ENCODE measurements at regions not wholly inside any gene's neighbourhood (a gene's known extent, or its start where the extent isn't known, plus 50 kb on each side); places are given as distances from the start of the nearest gene placed in this dataset.

GRCh38 chr10:76631036-76631670 is 1006.5 kb downstream of the KCNMA1 start:
- Mint-ChIP-seq H3K4me1 (no peaks in the 10 kb centered on the region), H3K27ac (no peak overlapping the region), H3K4me3 (no peak overlapping the region), H3K36me3 (no peaks in the 10 kb centered on the region), H3K9me3 (peaks cover 0 to 7% (median 0%) of the 10 kb centered on the region in 8 donors), H3K27me3 (no peaks in the 10 kb centered on the region)
- H3K27me3 ChIP-seq (ENCODE audit: insufficient read depth, low read length) = no peaks in the 10 kb centered on the region
- no peak for DNase-seq
- ChIA-PET POLR2A (ENCODE audit: partially characterized antibody) (no interaction called here), CTCF (ENCODE audit: partially characterized antibody) (interaction anchor here (1.1 to 1.4 kb wide), 2 partner anchors 12 to 14 kb away, joined by 3 read pairs; no protein-coding TSS in a partner anchor)
- H3K4me1 ChIP-seq (ENCODE audit: insufficient read depth, low read length) = no peaks in the 10 kb centered on the region
- H3K36me3 ChIP-seq (ENCODE audit: insufficient read depth, low read length) = no peaks in the 10 kb centered on the region
- H3K4me3 ChIP-seq (ENCODE audit: low read length in 2 of 2) = no peak overlapping the region
- intact Hi-C loops (cut with micrococcal nuclease) = no loop called here
- no peaks in the 10 kb centered on the region for H3K9me3 ChIP-seq (ENCODE audit: control insufficient read depth in 1 of 2, low read length in 2 of 2)
- no peak overlapping the region for H3K27ac ChIP-seq (ENCODE audit: low read depth, low read length)

- H3K27me3 Mint-ChIP-seq = no peaks in the 10 kb centered on the region
- ChIA-PET CTCF (ENCODE audit: partially characterized antibody) (no interaction called here), POLR2A (ENCODE audit: partially characterized antibody) (no interaction called here)
- no peak overlapping the region for H3K27ac ChIP-seq (ENCODE audit: low read depth, low read length)
- no peaks in the 10 kb centered on the region for H3K4me1 Mint-ChIP-seq
- no peak overlapping the region for H3K27ac Mint-ChIP-seq
- no peaks in the 10 kb centered on the region for H3K36me3 ChIP-seq (ENCODE audit: insufficient read depth, low read length)
- no peak overlapping the region for H3K4me3 ChIP-seq (ENCODE audit: low read length in 2 of 2)
- intact Hi-C loops (cut with micrococcal nuclease) = no loop called here
- H3K27me3 ChIP-seq (ENCODE audit: insufficient read depth, low read length) = no peaks in the 10 kb centered on the region
- peaks cover 0 to 9% (median 1%) of the 10 kb centered on the region in 8 donors for H3K9me3 Mint-ChIP-seq
- H3K4me3 Mint-ChIP-seq = no peak overlapping the region
- no peak for DNase-seq
- no peaks in the 10 kb centered on the region for H3K4me1 ChIP-seq (ENCODE audit: insufficient read depth, low read length)
- no peaks in the 10 kb centered on the region for H3K9me3 ChIP-seq (ENCODE audit: control insufficient read depth in 1 of 2, low read length in 2 of 2)
- no peaks in the 10 kb centered on the region for H3K36me3 Mint-ChIP-seq
Observed at GRCh38 chr10:76628801-76629200, 1008.8 kb downstream of the KCNMA1 start.

- Mint-ChIP-seq H3K9me3 (peaks cover 0 to 10% (median 1%) of the 10 kb centered on the region in 8 donors), H3K27me3 (no peaks in the 10 kb centered on the region), H3K4me1 (no peaks in the 10 kb centered on the region), H3K4me3 (no peak overlapping the region), H3K36me3 (no peaks in the 10 kb centered on the region), H3K27ac (no peak overlapping the region)
- H3K27me3 ChIP-seq (ENCODE audit: insufficient read depth, low read length) = no peaks in the 10 kb centered on the region
- intact Hi-C loops (cut with micrococcal nuclease) = no loop called here
- no peak for DNase-seq
- H3K9me3 ChIP-seq (ENCODE audit: control insufficient read depth in 1 of 2, low read length in 2 of 2) = no peaks in the 10 kb centered on the region
- H3K4me3 ChIP-seq (ENCODE audit: low read length in 2 of 2) = no peak overlapping the region
- H3K27ac ChIP-seq (ENCODE audit: low read depth, low read length) = no peak overlapping the region
- no peaks in the 10 kb centered on the region for H3K36me3 ChIP-seq (ENCODE audit: insufficient read depth, low read length)
- CTCF ChIA-PET (ENCODE audit: partially characterized antibody) = no interaction called here
- H3K4me1 ChIP-seq (ENCODE audit: insufficient read depth, low read length) = no peaks in the 10 kb centered on the region
- POLR2A ChIA-PET (ENCODE audit: partially characterized antibody) = no interaction called here
Observed at GRCh38 chr10:76626386-76626785, 1011.2 kb downstream of the KCNMA1 start.

- Histone ChIP-seq H3K27me3 (ENCODE audit: insufficient read depth, low read length) (no peaks in the 10 kb centered on the region), H3K9me3 (ENCODE audit: control insufficient read depth in 1 of 2, low read length in 2 of 2) (no peaks in the 10 kb centered on the region), H3K36me3 (ENCODE audit: insufficient read depth, low read length) (no peaks in the 10 kb centered on the region), H3K4me3 (ENCODE audit: low read length in 2 of 2) (no peak overlapping the region), H3K27ac (ENCODE audit: low read depth, low read length) (no peak overlapping the region), H3K4me1 (ENCODE audit: insufficient read depth, low read length) (no peaks in the 10 kb centered on the region)
- Mint-ChIP-seq H3K4me1 (no peaks in the 10 kb centered on the region), H3K27me3 (no peaks in the 10 kb centered on the region), H3K36me3 (no peaks in the 10 kb centered on the region), H3K9me3 (peaks cover 3 to 15% (median 6%) of the 10 kb centered on the region in 8 donors), H3K4me3 (no peak overlapping the region), H3K27ac (no peak overlapping the region)
- intact Hi-C loops (cut with micrococcal nuclease) = no loop called here
- ChIA-PET CTCF (ENCODE audit: partially characterized antibody) (no interaction called here), POLR2A (ENCODE audit: partially characterized antibody) (no interaction called here)
- DNase-seq = no peak
Observed at GRCh38 chr10:76624470-76624869, 1013.1 kb downstream of the KCNMA1 start.

GRCh38 chr10:76621886-76622620 is 1015.6 kb downstream of the KCNMA1 start:
- no peak overlapping the region for H3K27ac Mint-ChIP-seq
- H3K27ac ChIP-seq (ENCODE audit: low read depth, low read length) = no peak overlapping the region
- H3K9me3 ChIP-seq (ENCODE audit: control insufficient read depth in 1 of 2, low read length in 2 of 2) = no peaks in the 10 kb centered on the region
- no peak overlapping the region for H3K4me3 ChIP-seq (ENCODE audit: low read length in 2 of 2)
- no peaks in the 10 kb centered on the region for H3K27me3 ChIP-seq (ENCODE audit: insufficient read depth, low read length)
- POLR2A ChIA-PET (ENCODE audit: partially characterized antibody) = no interaction called here
- intact Hi-C loops (cut with micrococcal nuclease) = no loop called here
- no peak overlapping the region for H3K4me3 Mint-ChIP-seq
- H3K27me3 Mint-ChIP-seq = no peaks in the 10 kb centered on the region
- no peaks in the 10 kb centered on the region for H3K36me3 ChIP-seq (ENCODE audit: insufficient read depth, low read length)
- peaks cover 3 to 19% (median 6%) of the 10 kb centered on the region in 8 donors for H3K9me3 Mint-ChIP-seq
- no peaks in the 10 kb centered on the region for H3K36me3 Mint-ChIP-seq
- no peaks in the 10 kb centered on the region for H3K4me1 ChIP-seq (ENCODE audit: insufficient read depth, low read length)
- CTCF ChIA-PET (ENCODE audit: partially characterized antibody) = no interaction called here
- no peak for DNase-seq
- no peaks in the 10 kb centered on the region for H3K4me1 Mint-ChIP-seq

- no peaks in the 10 kb centered on the region for H3K9me3 ChIP-seq (ENCODE audit: control insufficient read depth in 1 of 2, low read length in 2 of 2)
- H3K4me3 Mint-ChIP-seq = no peak overlapping the region
- ChIA-PET CTCF (ENCODE audit: partially characterized antibody) (no interaction called here), POLR2A (ENCODE audit: partially characterized antibody) (no interaction called here)
- no peak overlapping the region for H3K4me3 ChIP-seq (ENCODE audit: low read length in 2 of 2)
- peaks cover 4 to 25% (median 7%) of the 10 kb centered on the region in 8 donors for H3K9me3 Mint-ChIP-seq
- H3K27ac ChIP-seq (ENCODE audit: low read depth, low read length) = no peak overlapping the region
- intact Hi-C loops (cut with micrococcal nuclease) = no loop called here
- no peaks in the 10 kb centered on the region for H3K36me3 Mint-ChIP-seq
- H3K4me1 ChIP-seq (ENCODE audit: insufficient read depth, low read length) = no peaks in the 10 kb centered on the region
- no peaks in the 10 kb centered on the region for H3K27me3 Mint-ChIP-seq
- DNase-seq = no peak
- H3K27me3 ChIP-seq (ENCODE audit: insufficient read depth, low read length) = no peaks in the 10 kb centered on the region
- H3K27ac Mint-ChIP-seq = no peak overlapping the region
- no peaks in the 10 kb centered on the region for H3K36me3 ChIP-seq (ENCODE audit: insufficient read depth, low read length)
- H3K4me1 Mint-ChIP-seq = no peaks in the 10 kb centered on the region
Observed at GRCh38 chr10:76618641-76619040, 1019.0 kb downstream of the KCNMA1 start.

- H3K27ac ChIP-seq (ENCODE audit: low read depth, low read length) = no peak overlapping the region
- H3K4me3 Mint-ChIP-seq = no peak overlapping the region
- no peaks in the 10 kb centered on the region for H3K36me3 Mint-ChIP-seq
- intact Hi-C loops (cut with micrococcal nuclease) = no loop called here
- CTCF ChIA-PET (ENCODE audit: partially characterized antibody) = no interaction called here
- no peak overlapping the region for H3K27ac Mint-ChIP-seq
- POLR2A ChIA-PET (ENCODE audit: partially characterized antibody) = no interaction called here
- H3K27me3 ChIP-seq (ENCODE audit: insufficient read depth, low read length) = no peaks in the 10 kb centered on the region
- H3K27me3 Mint-ChIP-seq = no peaks in the 10 kb centered on the region
- H3K4me3 ChIP-seq (ENCODE audit: low read length in 2 of 2) = no peak overlapping the region
- no peaks in the 10 kb centered on the region for H3K9me3 ChIP-seq (ENCODE audit: control insufficient read depth in 1 of 2, low read length in 2 of 2)
- H3K9me3 Mint-ChIP-seq = peaks cover 4 to 25% (median 7%) of the 10 kb centered on the region in 8 donors
- H3K4me1 Mint-ChIP-seq = no peaks in the 10 kb centered on the region
- no peak for DNase-seq
- H3K36me3 ChIP-seq (ENCODE audit: insufficient read depth, low read length) = no peaks in the 10 kb centered on the region
- no peaks in the 10 kb centered on the region for H3K4me1 ChIP-seq (ENCODE audit: insufficient read depth, low read length)
Observed at GRCh38 chr10:76618171-76618570, 1019.4 kb downstream of the KCNMA1 start.
